Vagina (tissue), 2 donors: ENCODE measurements at regions not wholly inside any gene's neighbourhood (a gene's known extent, or its start where the extent isn't known, plus 50 kb on each side); places are given as distances from the start of the nearest gene placed in this dataset.

Source experiments
- POLR2A ChIP-seq, 2 donors: fragments of 450-650 bp; IDR thresholded peaks; one replicate each; pipeline ENCODE4 v1.6.1; 2017; ENCODE audit warnings: antibody characterized with exemption in 2 of 2, mild to moderate bottlenecking in 2 of 2, moderate library complexity in 2 of 2
- TF ChIP-seq, protein P1 (sequence below), 3 experiments: fragments of 450-650 bp in 2 of 3; fragments of 200-600 bp in 1 of 3; sonication (generic) in 1 of 3; IDR thresholded peaks; one replicate each; pipeline ENCODE4 v1.5.1; 2017 to 2019; ENCODE audit warnings: antibody characterized with exemption in 3 of 3, mild to moderate bottlenecking in 2 of 3, moderate library complexity in 2 of 3

DNA sequence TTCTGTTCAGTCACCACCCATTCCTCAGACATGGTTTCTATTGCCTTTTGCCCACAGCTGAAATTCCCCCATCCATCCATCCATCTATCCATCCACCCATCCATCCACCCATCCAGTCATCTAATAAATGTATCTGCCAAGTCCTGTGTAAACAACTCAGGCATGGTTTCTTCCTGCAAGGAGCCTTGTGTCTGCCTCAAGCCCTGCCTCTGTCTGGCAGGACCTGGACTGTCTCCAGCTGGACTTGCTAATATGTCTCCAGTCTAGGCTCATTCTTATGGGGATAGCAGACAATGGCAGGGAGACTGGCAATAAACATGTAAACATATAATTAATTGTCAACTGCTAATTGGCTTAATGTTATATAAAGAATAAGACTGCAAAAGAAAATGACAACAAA lies 64.7 kb upstream of the AMPD3 start:
- TF ChIP-seq POLR2A (IDR thresholded peaks at IDR 0.05) = no peak
- TF ChIP-seq, protein P1, sequence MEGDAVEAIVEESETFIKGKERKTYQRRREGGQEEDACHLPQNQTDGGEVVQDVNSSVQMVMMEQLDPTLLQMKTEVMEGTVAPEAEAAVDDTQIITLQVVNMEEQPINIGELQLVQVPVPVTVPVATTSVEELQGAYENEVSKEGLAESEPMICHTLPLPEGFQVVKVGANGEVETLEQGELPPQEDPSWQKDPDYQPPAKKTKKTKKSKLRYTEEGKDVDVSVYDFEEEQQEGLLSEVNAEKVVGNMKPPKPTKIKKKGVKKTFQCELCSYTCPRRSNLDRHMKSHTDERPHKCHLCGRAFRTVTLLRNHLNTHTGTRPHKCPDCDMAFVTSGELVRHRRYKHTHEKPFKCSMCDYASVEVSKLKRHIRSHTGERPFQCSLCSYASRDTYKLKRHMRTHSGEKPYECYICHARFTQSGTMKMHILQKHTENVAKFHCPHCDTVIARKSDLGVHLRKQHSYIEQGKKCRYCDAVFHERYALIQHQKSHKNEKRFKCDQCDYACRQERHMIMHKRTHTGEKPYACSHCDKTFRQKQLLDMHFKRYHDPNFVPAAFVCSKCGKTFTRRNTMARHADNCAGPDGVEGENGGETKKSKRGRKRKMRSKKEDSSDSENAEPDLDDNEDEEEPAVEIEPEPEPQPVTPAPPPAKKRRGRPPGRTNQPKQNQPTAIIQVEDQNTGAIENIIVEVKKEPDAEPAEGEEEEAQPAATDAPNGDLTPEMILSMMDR (IDR thresholded peaks at IDR 0.05) = no peak
